Fibroblast of lung (primary cell): ENCODE measurements at regions not wholly inside any gene's neighbourhood (a gene's known extent, or its start where the extent isn't known, plus 50 kb on each side); places are given as distances from the start of the nearest gene placed in this dataset.
"Not testable (repeated sequence)": the region's sequence is repeated elsewhere in the genome, so short reads cannot be mapped to it uniquely, and the experiment has no call there.

Experiments
- DNase-seq, 2 donors: peaks; one replicate each; pipeline versions ENCODE4 v3.0.0 to v3.0.0-alpha.2; 2010; ENCODE audit warnings: low read depth in 2 of 2
- H2AFZ ChIP-seq: 2 replicates; pipeline ENCODE4 v1.5.1; 2012; ENCODE audit warnings: low read length, control low read depth, inconsistent platforms
- H3K27ac ChIP-seq: 2 replicates; pipeline ENCODE4 v1.5.1; 2011; ENCODE audit warnings: low read length, control low read depth; ENCODE audit not compliant: insufficient read depth
- H3K27me3 ChIP-seq: 2 replicates; pipeline ENCODE4 v1.5.1; 2011; ENCODE audit warnings: mild to moderate bottlenecking, low read length; ENCODE audit not compliant: control insufficient read depth, insufficient read depth
- H3K36me3 ChIP-seq: 2 replicates; pipeline ENCODE4 v1.5.1; 2011; ENCODE audit warnings: low read length; ENCODE audit not compliant: control insufficient read depth, insufficient read depth
- H3K4me1 ChIP-seq: 2 replicates; pipeline ENCODE4 v1.5.1; 2011; ENCODE audit warnings: low read length; ENCODE audit not compliant: control insufficient read depth, insufficient read depth; ENCODE audit errors: extremely low read depth
- H3K4me2 ChIP-seq: 2 replicates; pipeline ENCODE4 v1.5.1; 2011; ENCODE audit warnings: low read length, control low read depth; ENCODE audit not compliant: insufficient read depth; ENCODE audit errors: extremely low read depth
- H3K4me3 ChIP-seq, 4 experiments: fragments of 200-600 bp in 1 of 4; sonication (generic) in 1 of 4; replicated peaks in 1 of 4; 2 replicates each; pipeline ENCODE4 v1.5.1; 2011 to 2016; ENCODE audit warnings: low read length in 4 of 4, low read depth in 3 of 4, mild to moderate bottlenecking in 3 of 4, control low read depth in 2 of 4, inconsistent platforms in 1 of 4, mixed read lengths in 1 of 4; ENCODE audit not compliant: insufficient read depth in 1 of 4; ENCODE audit errors: control extremely low read depth in 1 of 4
- H3K79me2 ChIP-seq: 2 replicates; pipeline ENCODE4 v1.5.1; 2012; ENCODE audit warnings: mild to moderate bottlenecking, low read length, inconsistent platforms; ENCODE audit not compliant: control insufficient read depth, insufficient read depth
- H3K9ac ChIP-seq: 2 replicates; pipeline ENCODE4 v1.5.1; 2011; ENCODE audit warnings: mild to moderate bottlenecking, low read length, control low read depth; ENCODE audit not compliant: insufficient read depth
- H3K9me3 ChIP-seq: 2 replicates; pipeline ENCODE4 v1.5.1; 2012; ENCODE audit warnings: low read depth, low read length; ENCODE audit not compliant: control insufficient read depth, insufficient read depth
- H4K20me1 ChIP-seq: 2 replicates; pipeline ENCODE4 v1.5.1; 2011; ENCODE audit warnings: low read length; ENCODE audit not compliant: control insufficient read depth, insufficient read depth; ENCODE audit errors: extremely low read depth
- EZH2 ChIP-seq: IDR thresholded peaks from 2 replicates; pipeline ENCODE4 v1.5.1; 2012; ENCODE audit warnings: low read length, control low read depth, mild to moderate bottlenecking; ENCODE audit errors: missing control alignments
- TF ChIP-seq, protein P1 (sequence below), 2 donors: IDR thresholded peaks in 1 of 2; conservative IDR thresholded peaks in 1 of 2; 1 replicate in 1 of 2; 2 replicates in 1 of 2; pipeline ENCODE4 v1.5.1; 2011 to 2012; ENCODE audit warnings: low read length in 2 of 2, control low read depth in 1 of 2, inconsistent platforms in 1 of 2, low read depth in 1 of 2, mild to moderate bottlenecking in 1 of 2

GRCh38 chr5:7169240-7169878, 226.6 kb upstream of the ADCY2 start:
- no peak for DNase-seq
- TF ChIP-seq, protein P1, sequence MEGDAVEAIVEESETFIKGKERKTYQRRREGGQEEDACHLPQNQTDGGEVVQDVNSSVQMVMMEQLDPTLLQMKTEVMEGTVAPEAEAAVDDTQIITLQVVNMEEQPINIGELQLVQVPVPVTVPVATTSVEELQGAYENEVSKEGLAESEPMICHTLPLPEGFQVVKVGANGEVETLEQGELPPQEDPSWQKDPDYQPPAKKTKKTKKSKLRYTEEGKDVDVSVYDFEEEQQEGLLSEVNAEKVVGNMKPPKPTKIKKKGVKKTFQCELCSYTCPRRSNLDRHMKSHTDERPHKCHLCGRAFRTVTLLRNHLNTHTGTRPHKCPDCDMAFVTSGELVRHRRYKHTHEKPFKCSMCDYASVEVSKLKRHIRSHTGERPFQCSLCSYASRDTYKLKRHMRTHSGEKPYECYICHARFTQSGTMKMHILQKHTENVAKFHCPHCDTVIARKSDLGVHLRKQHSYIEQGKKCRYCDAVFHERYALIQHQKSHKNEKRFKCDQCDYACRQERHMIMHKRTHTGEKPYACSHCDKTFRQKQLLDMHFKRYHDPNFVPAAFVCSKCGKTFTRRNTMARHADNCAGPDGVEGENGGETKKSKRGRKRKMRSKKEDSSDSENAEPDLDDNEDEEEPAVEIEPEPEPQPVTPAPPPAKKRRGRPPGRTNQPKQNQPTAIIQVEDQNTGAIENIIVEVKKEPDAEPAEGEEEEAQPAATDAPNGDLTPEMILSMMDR (conservative IDR thresholded peaks at IDR 0.05 in 1 of 2, IDR thresholded peaks at IDR 0.05 in 1 of 2; ENCODE audit: low read depth in 1 of 2, low read length in 2 of 2): no peak
- TF ChIP-seq EZH2: no peak

DNA sequence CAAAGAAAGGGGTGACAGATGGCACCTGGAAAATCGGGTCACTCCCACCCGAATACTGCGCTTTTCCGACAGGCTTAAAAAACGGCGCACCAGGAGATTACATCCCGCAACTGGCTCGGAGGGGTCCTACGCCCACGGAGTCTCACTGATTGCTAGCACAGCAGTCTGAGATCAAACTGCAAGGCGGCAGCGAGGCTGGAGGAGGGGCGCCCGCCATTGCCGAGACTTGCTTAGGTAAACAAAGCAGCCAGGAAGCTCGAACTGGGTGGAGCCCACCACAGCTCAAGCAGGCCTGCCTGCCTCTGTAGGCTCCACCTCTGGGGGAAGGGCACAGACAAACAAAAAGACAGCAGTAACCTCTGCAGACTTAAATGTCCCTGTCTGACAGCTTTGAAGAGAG, 225.2 kb upstream of the ADCY2 start:
- H3K79me2 ChIP-seq, H2AFZ ChIP-seq, H3K4me3 ChIP-seq, H3K27me3 ChIP-seq, H3K36me3 ChIP-seq, H4K20me1 ChIP-seq, H3K4me2 ChIP-seq, H3K27ac ChIP-seq, DNase-seq, H3K9me3 ChIP-seq, H3K4me1 ChIP-seq, H3K9ac ChIP-seq: not testable (repeated sequence)

More at GRCh38 chr5:7169240-7169878, 226.6 kb upstream of the ADCY2 start:
- no peaks in the 10 kb centered on the region for H3K27me3 ChIP-seq
- no peak overlapping the region for H2AFZ ChIP-seq
- H4K20me1 ChIP-seq: no peaks in the 10 kb centered on the region
- H3K4me3 ChIP-seq: no peak overlapping the region
- H3K27ac ChIP-seq: no peak overlapping the region
- H3K9me3 ChIP-seq: no peaks in the 10 kb centered on the region
- H3K4me2 ChIP-seq: no peak overlapping the region
- H3K9ac ChIP-seq: no peak overlapping the region
- H3K36me3 ChIP-seq: no peaks in the 10 kb centered on the region
- H3K79me2 ChIP-seq: no peaks in the 10 kb centered on the region
- no peaks in the 10 kb centered on the region for H3K4me1 ChIP-seq

DNA sequence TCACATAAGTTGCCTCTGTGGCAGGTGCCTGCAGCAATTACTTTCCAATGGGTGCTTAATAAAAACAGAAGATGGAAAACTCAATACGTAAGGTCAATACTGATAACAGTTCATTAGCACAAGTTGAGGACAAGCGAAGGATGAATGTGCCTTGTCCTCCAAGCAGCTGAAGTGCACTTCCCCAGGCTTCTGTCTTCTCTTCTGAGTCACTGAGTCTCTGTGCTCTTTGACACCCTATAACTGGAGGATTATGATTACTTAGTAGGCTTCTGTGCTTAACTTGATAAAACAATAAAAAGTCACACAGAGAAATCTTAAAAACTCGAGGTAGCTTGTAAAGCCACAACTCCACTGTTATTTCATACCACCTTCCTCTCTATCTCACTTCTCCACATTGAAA, 216.6 kb upstream of the ADCY2 start:
- Histone ChIP-seq H3K4me2 (no peak overlapping the region), H3K4me3 (no peak overlapping the region), H3K36me3 (no peaks in the 10 kb centered on the region), H3K79me2 (no peaks in the 10 kb centered on the region), H3K9ac (no peak overlapping the region), H2AFZ (no peak overlapping the region), H3K27ac (no peak overlapping the region), H4K20me1 (no peaks in the 10 kb centered on the region), H3K27me3 (no peaks in the 10 kb centered on the region), H3K9me3 (no peaks in the 10 kb centered on the region), H3K4me1 (no peaks in the 10 kb centered on the region)
- no peak for DNase-seq
- TF ChIP-seq, protein P1 (conservative IDR thresholded peaks at IDR 0.05 in 1 of 2, IDR thresholded peaks at IDR 0.05 in 1 of 2; ENCODE audit: low read depth in 1 of 2, low read length in 2 of 2): no peak
- TF ChIP-seq EZH2: no peak
